ENCODE measurements at regions not wholly inside any gene's neighbourhood (a gene's known extent, or its start where the extent isn't known, plus 50 kb on each side); places are given as distances from the start of the nearest gene placed in this dataset.

DNA sequence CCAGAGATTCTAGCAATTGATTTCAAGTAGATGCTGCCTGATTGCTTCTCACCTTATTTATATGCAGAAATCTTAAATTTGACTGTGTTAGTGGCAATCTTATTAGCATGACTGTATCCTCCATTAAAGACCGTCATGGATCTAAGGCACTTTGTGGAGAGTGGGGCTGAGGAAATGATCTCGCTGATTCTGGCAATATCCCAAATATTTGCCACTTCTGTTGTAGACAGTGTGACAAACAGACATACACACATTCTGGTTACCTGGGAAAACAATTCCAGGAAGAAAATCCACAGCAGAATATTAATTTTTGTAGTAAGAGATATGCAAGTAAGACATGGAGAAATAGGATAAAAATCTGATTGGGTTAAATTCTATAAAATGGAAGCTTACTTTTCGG lies 269.0 kb upstream of the G2E3 start:
- TF ChIP-seq, protein P1, sequence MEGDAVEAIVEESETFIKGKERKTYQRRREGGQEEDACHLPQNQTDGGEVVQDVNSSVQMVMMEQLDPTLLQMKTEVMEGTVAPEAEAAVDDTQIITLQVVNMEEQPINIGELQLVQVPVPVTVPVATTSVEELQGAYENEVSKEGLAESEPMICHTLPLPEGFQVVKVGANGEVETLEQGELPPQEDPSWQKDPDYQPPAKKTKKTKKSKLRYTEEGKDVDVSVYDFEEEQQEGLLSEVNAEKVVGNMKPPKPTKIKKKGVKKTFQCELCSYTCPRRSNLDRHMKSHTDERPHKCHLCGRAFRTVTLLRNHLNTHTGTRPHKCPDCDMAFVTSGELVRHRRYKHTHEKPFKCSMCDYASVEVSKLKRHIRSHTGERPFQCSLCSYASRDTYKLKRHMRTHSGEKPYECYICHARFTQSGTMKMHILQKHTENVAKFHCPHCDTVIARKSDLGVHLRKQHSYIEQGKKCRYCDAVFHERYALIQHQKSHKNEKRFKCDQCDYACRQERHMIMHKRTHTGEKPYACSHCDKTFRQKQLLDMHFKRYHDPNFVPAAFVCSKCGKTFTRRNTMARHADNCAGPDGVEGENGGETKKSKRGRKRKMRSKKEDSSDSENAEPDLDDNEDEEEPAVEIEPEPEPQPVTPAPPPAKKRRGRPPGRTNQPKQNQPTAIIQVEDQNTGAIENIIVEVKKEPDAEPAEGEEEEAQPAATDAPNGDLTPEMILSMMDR (IDR thresholded peaks at IDR 0.05): no peak
- TF ChIP-seq POLR2A (IDR thresholded peaks at IDR 0.05): no peak

Data from lower leg skin (tissue), 3 donors.